WTC11 (cell line): ENCODE measurements at regions not wholly inside any gene's neighbourhood (a gene's known extent, or its start where the extent isn't known, plus 50 kb on each side); places are given as distances from the start of the nearest gene placed in this dataset.

ENCODE experiments used
- ATAC-seq: fragments of 200-7000 bp; cut with Tn5 transposase; 2 replicates; pipeline ENCODE4 v1.10.0; 2021; ENCODE audit warnings: mild to moderate bottlenecking, moderate library complexity
- CTCF ChIA-PET: fragments of 300-600 bp; sonication (Branson Sonifier 250); formaldehyde crosslinking; loops from one replicate; lab custom pipeline; 2021; ENCODE audit warnings: antibody characterized with exemption; lab: Charles Lee
- POLR2A ChIA-PET: fragments of 350-600 bp; sonication (Branson Sonifier 250); formaldehyde crosslinking; loops from one replicate; lab custom pipeline; 2021; ENCODE audit warnings: antibody characterized with exemption; lab: Charles Lee
- DNase-seq: peaks from one replicate; pipeline ENCODE4 v3.0.0; 2021; ENCODE audit warnings: low spot score
- H3K27ac Mint-ChIP-seq: 2 replicates; pipeline ENCODE4 v1.8.0; 2021; ENCODE audit warnings: mixed read lengths
- H3K27me3 Mint-ChIP-seq: 2 replicates; pipeline ENCODE4 v1.8.0; 2021; ENCODE audit warnings: low read depth, mild to moderate bottlenecking, moderate library complexity, mixed read lengths
- H3K36me3 Mint-ChIP-seq: 2 replicates; pipeline ENCODE4 v1.8.0; 2021; ENCODE audit warnings: mixed read lengths
- H3K4me1 Mint-ChIP-seq: 2 replicates; pipeline ENCODE4 v1.8.0; 2022; ENCODE audit warnings: mixed read lengths
- H3K4me3 Mint-ChIP-seq: 2 replicates; pipeline ENCODE4 v1.8.0; 2021; ENCODE audit warnings: mild to moderate bottlenecking, moderate library complexity, mixed read lengths
- H3K9me3 Mint-ChIP-seq: 2 replicates; pipeline ENCODE4 v1.8.0; 2021; ENCODE audit warnings: mixed read lengths
- ATF3 ChIP-seq: sonication (generic); formaldehyde crosslinking; conservative IDR thresholded peaks from 2 replicates; pipeline ENCODE4 v1.8.1; 2022; ENCODE audit warnings: mild to moderate bottlenecking, missing genetic modification reagents
- CDX4 ChIP-seq: fragments of 250-450 bp; sonication (Bioruptor Pico); IDR thresholded peaks from 2 replicates; pipeline ENCODE4 v1.9.0; 2021; ENCODE audit warnings: moderate library complexity, mild to moderate bottlenecking, inconsistent platforms, borderline replicate concordance
- CTCF ChIP-seq: fragments of 200-600 bp; IDR thresholded peaks from 2 replicates; pipeline ENCODE4 v1.8.0; 2022; ENCODE audit warnings: antibody characterized with exemption
- E2F5 ChIP-seq: sonication (generic); formaldehyde crosslinking; IDR thresholded peaks from 2 replicates; pipeline ENCODE4 v1.8.1; 2022; ENCODE audit warnings: mild to moderate bottlenecking, moderate library complexity, missing genetic modification reagents
- ELF4 ChIP-seq: sonication (generic); formaldehyde crosslinking; IDR thresholded peaks from 2 replicates; pipeline ENCODE4 v1.8.1; 2022; ENCODE audit warnings: low read depth, mild to moderate bottlenecking, moderate library complexity, missing genetic modification reagents
- EMX1 ChIP-seq: fragments of 250-450 bp; sonication (Bioruptor Pico); IDR thresholded peaks from 2 replicates; pipeline ENCODE4 v1.8.0; 2021; ENCODE audit warnings: mild to moderate bottlenecking
- ESRRA ChIP-seq: sonication (generic); formaldehyde crosslinking; IDR thresholded peaks from 2 replicates; pipeline ENCODE4 v1.8.1; 2022; ENCODE audit warnings: mild to moderate bottlenecking, missing genetic modification reagents, borderline replicate concordance
- MYBL2 ChIP-seq: sonication (generic); formaldehyde crosslinking; IDR thresholded peaks from 2 replicates; pipeline ENCODE4 v1.8.1; 2023; ENCODE audit warnings: mild to moderate bottlenecking, moderate library complexity, missing genetic modification reagents
- PRDM15 ChIP-seq: sonication (generic); formaldehyde crosslinking; IDR thresholded peaks from 2 replicates; pipeline ENCODE4 v1.8.0; 2022; ENCODE audit warnings: missing genetic modification reagents
- PREB ChIP-seq: sonication (generic); formaldehyde crosslinking; IDR thresholded peaks from 2 replicates; pipeline ENCODE4 v1.8.1; 2022; ENCODE audit warnings: mild to moderate bottlenecking, missing genetic modification reagents, moderate library complexity, borderline replicate concordance
- PRRX2 ChIP-seq: fragments of 250-450 bp; sonication (Bioruptor Pico); IDR thresholded peaks from 2 replicates; pipeline ENCODE4 v1.8.0; 2021; ENCODE audit warnings: mild to moderate bottlenecking
- TEAD1 ChIP-seq: sonication (generic); formaldehyde crosslinking; IDR thresholded peaks from 2 replicates; pipeline ENCODE4 v1.8.0; 2022; ENCODE audit warnings: mild to moderate bottlenecking, missing genetic modification reagents
- USF2 ChIP-seq: sonication (generic); formaldehyde crosslinking; IDR thresholded peaks from 2 replicates; pipeline ENCODE4 v1.8.1; 2023; ENCODE audit warnings: mild to moderate bottlenecking, missing genetic modification reagents, moderate library complexity
- ZNF232 ChIP-seq: sonication (generic); formaldehyde crosslinking; IDR thresholded peaks from 2 replicates; pipeline ENCODE4 v1.8.0; 2022; ENCODE audit warnings: mild to moderate bottlenecking, missing genetic modification reagents
- ZNF263 ChIP-seq: sonication (generic); formaldehyde crosslinking; IDR thresholded peaks from 2 replicates; pipeline ENCODE4 v1.8.1; 2022; ENCODE audit warnings: low read depth, mild to moderate bottlenecking, moderate library complexity, missing genetic modification reagents
- ZNF396 ChIP-seq: fragments of 250-450 bp; sonication (Bioruptor Pico); IDR thresholded peaks from 2 replicates; pipeline ENCODE4 v1.8.0; 2021; ENCODE audit warnings: mild to moderate bottlenecking, moderate library complexity, borderline replicate concordance
- ZNF423 ChIP-seq: fragments of 250-450 bp; sonication (Bioruptor Pico); IDR thresholded peaks from 2 replicates; pipeline ENCODE4 v2.1.2; 2022; ENCODE audit warnings: mild to moderate bottlenecking, moderate library complexity
- ZNF425 ChIP-seq: fragments of 250-450 bp; sonication (Bioruptor Pico); conservative IDR thresholded peaks from 2 replicates; pipeline ENCODE4 v1.9.0; 2021; ENCODE audit warnings: mild to moderate bottlenecking
- ZNF671 ChIP-seq: fragments of 250-450 bp; sonication (Bioruptor Pico); IDR thresholded peaks from 2 replicates; pipeline ENCODE4 v1.8.0; 2021; ENCODE audit warnings: mild to moderate bottlenecking

- DNase-seq: no peak
- no peak for ATAC-seq
- POLR2A ChIA-PET: no interaction called here
- no peak overlapping the region for H3K27ac Mint-ChIP-seq
- H3K4me1 Mint-ChIP-seq: no peaks in the 10 kb centered on the region
- peaks cover 6% of the 10 kb centered on the region for H3K9me3 Mint-ChIP-seq
- H3K4me3 Mint-ChIP-seq: no peak overlapping the region
- TF ChIP-seq PREB (CRISPR knock-in tag): no peak
- TF ChIP-seq ZNF263 (CRISPR knock-in tag): no peak
- no peak for TF ChIP-seq USF2 (CRISPR knock-in tag)
- H3K27me3 Mint-ChIP-seq: no peaks in the 10 kb centered on the region
- CTCF ChIA-PET: no interaction called here
- no peaks in the 10 kb centered on the region for H3K36me3 Mint-ChIP-seq
Observed at GRCh38 chr9:31377358-31377757, 1007.1 kb upstream of the ACO1 start.

GRCh38 chr9:31388660-31389059 is 995.8 kb upstream of the ACO1 start:
- no peaks in the 10 kb centered on the region for H3K27me3 Mint-ChIP-seq
- ATAC-seq (no peak), DNase-seq (no peak)
- H3K4me3 Mint-ChIP-seq: no peak overlapping the region
- H3K4me1 Mint-ChIP-seq: 0 out of 2 replicates have a peak, but pooled peaks cover 4% of the 10 kb centered on the region
- no peaks in the 10 kb centered on the region for H3K36me3 Mint-ChIP-seq
- H3K9me3 Mint-ChIP-seq: no peaks in the 10 kb centered on the region
- TF ChIP-seq ZNF671 (no peak), ZNF425 (no peak), EMX1 (CRISPR knock-in tag) (no peak), ATF3 (CRISPR knock-in tag) (no peak), ESRRA (CRISPR knock-in tag) (no peak), ELF4 (CRISPR knock-in tag) (no peak), PRDM15 (CRISPR knock-in tag) (no peak)
- H3K27ac Mint-ChIP-seq: no peak overlapping the region
- POLR2A ChIA-PET: no interaction called here
- CTCF ChIA-PET: no interaction called here

GRCh38 chr9:31389075-31389474 is 995.4 kb upstream of the ACO1 start:
- CTCF ChIA-PET: no interaction called here
- ATAC-seq (no peak), DNase-seq (no peak)
- 0 out of 2 replicates have a peak, but pooled peaks cover 4% of the 10 kb centered on the region for H3K4me1 Mint-ChIP-seq
- H3K27ac Mint-ChIP-seq: no peak overlapping the region
- H3K9me3 Mint-ChIP-seq: no peaks in the 10 kb centered on the region
- POLR2A ChIA-PET: no interaction called here
- no peaks in the 10 kb centered on the region for H3K27me3 Mint-ChIP-seq
- no peaks in the 10 kb centered on the region for H3K36me3 Mint-ChIP-seq
- no peak overlapping the region for H3K4me3 Mint-ChIP-seq
- no peak for TF ChIP-seq E2F5 (CRISPR knock-in tag)
- no peak for TF ChIP-seq ZNF423 (CRISPR knock-in tag)
- no peak for TF ChIP-seq ZNF425
- TF ChIP-seq PRRX2 (CRISPR knock-in tag): no peak
- TF ChIP-seq MYBL2 (CRISPR knock-in tag): no peak
- TF ChIP-seq TEAD1 (CRISPR knock-in tag): no peak
- TF ChIP-seq ZNF396 (CRISPR knock-in tag): no peak
- no peak for TF ChIP-seq CDX4 (CRISPR knock-in tag)
- no peak for TF ChIP-seq CTCF
- TF ChIP-seq ZNF232 (CRISPR knock-in tag): no peak
